Gastrocnemius medialis (tissue), 4 donors: ENCODE measurements at regions not wholly inside any gene's neighbourhood (a gene's known extent, or its start where the extent isn't known, plus 50 kb on each side); places are given as distances from the start of the nearest gene placed in this dataset.

Source experiments
- ATAC-seq, 2 donors: fragments of 150-250 bp; one replicate each; pipeline ENCODE4 v1.9.1; 2016
- DNase-seq, 2 donors: peaks; one replicate each; pipeline ENCODE4 v3.0.0-alpha.2; 2019
- H3K27ac ChIP-seq, 4 donors: fragments of 200-600 bp; sonication (generic); 1 replicate in 1 of 4; 2 replicates in 3 of 4; pipeline ENCODE4 v1.5.1; 2016 to 2018; ENCODE audit warnings: mild to moderate bottlenecking in 2 of 4, moderate library complexity in 1 of 4
- H3K27me3 ChIP-seq, 3 donors: fragments of 200-600 bp; sonication (generic) in 2 of 3; 1 replicate in 1 of 3; 2 replicates in 2 of 3; pipeline versions ENCODE4 v1.5.1 to v1.6.0; 2016 to 2019; ENCODE audit warnings: mild to moderate bottlenecking in 1 of 3, moderate library complexity in 1 of 3
- H3K36me3 ChIP-seq, 2 donors: fragments of 200-600 bp; sonication (generic) in 1 of 2; one replicate each; pipeline ENCODE4 v1.5.1; 2017 to 2018
- H3K4me1 ChIP-seq, 2 donors: fragments of 200-600 bp; sonication (generic) in 1 of 2; one replicate each; pipeline ENCODE4 v1.5.1; 2016 to 2017; ENCODE audit warnings: mild to moderate bottlenecking in 2 of 2
- H3K4me3 ChIP-seq, 4 donors: fragments of 200-600 bp; sonication (generic) in 3 of 4; 1 replicate in 1 of 4; 2 replicates in 3 of 4; pipeline ENCODE4 v1.5.1; 2016 to 2019; ENCODE audit warnings: mild to moderate bottlenecking in 2 of 4
- H3K9me3 ChIP-seq, 3 donors: fragments of 200-600 bp; sonication (generic) in 2 of 3; 1 replicate in 1 of 3; 2 replicates in 2 of 3; pipeline ENCODE4 v1.5.1; 2016 to 2019
- CTCF ChIP-seq, 5 experiments: fragments of 450-650 bp in 3 of 5; fragments of 200-600 bp in 2 of 5; sonication (generic) in 2 of 5; IDR thresholded peaks in 4 of 5; conservative IDR thresholded peaks in 1 of 5; 1 replicate in 4 of 5; 2 replicates in 1 of 5; pipeline ENCODE4 v1.5.1; 2016 to 2019; ENCODE audit warnings: antibody characterized with exemption in 5 of 5, mild to moderate bottlenecking in 3 of 5, moderate library complexity in 3 of 5
- POLR2A ChIP-seq, 2 donors: fragments of 450-650 bp; IDR thresholded peaks; one replicate each; pipeline ENCODE4 v1.6.1; 2017; ENCODE audit warnings: antibody characterized with exemption in 2 of 2, mild to moderate bottlenecking in 2 of 2, moderate library complexity in 2 of 2
- in situ Hi-C, 4 donors: fragments of 200-750 bp; cut with MboI; loops; one replicate each; pipeline versions ENCODE4 v1.15.0 to v1.8.0; 2017; ENCODE audit warnings: low sequenced_read_pairs in 4 of 4
- intact Hi-C: fragments of 100-400 bp; cut with DNase I; formaldehyde crosslinking; loops from one replicate; pipeline ENCODE4 v1.15.1; 2023; ENCODE audit warnings: low total_unique reads

DNA sequence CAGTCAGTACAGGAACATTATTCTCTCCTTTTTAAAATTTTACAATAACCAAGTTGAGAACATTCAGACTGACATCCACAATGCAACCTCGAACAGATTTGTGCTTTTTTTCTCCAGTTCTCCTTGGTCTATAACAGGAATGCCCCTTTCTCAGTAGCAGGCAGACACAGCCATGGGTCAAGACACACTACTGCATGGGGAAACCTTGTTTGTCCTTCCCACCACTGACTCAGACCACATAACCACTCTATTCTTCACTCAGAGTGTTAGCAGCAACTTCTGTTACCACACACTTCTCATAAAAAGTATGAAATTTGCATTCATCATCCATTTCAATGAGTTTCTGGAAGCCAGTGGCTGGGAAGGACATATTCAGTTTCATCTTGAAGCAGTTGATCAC, 421.7 kb downstream of the ADRA2A start:
- in situ Hi-C loops (no loop called here), intact Hi-C loops (no loop called here)
- DNase-seq = no peak
- Histone ChIP-seq H3K27me3 (no peaks in the 10 kb centered on the region), H3K4me3 (no peak overlapping the region), H3K36me3 (no peaks in the 10 kb centered on the region), H3K4me1 (no peaks in the 10 kb centered on the region), H3K27ac (no peak overlapping the region), H3K9me3 (no peaks in the 10 kb centered on the region)
- no peak for TF ChIP-seq POLR2A (IDR thresholded peaks at IDR 0.05)
- TF ChIP-seq CTCF (IDR thresholded peaks at IDR 0.05 in 4 of 5, conservative IDR thresholded peaks at IDR 0.05 in 1 of 5) = no peak
- no peak for ATAC-seq

- no peaks in the 10 kb centered on the region for H3K36me3 ChIP-seq
- no peaks in the 10 kb centered on the region for H3K27me3 ChIP-seq
- ATAC-seq (no peak), DNase-seq (no peak)
- intact Hi-C loops (no loop called here), in situ Hi-C loops (no loop called here)
- no peaks in the 10 kb centered on the region for H3K4me1 ChIP-seq
- no peak overlapping the region for H3K4me3 ChIP-seq
- H3K27ac ChIP-seq = no peak overlapping the region
- TF ChIP-seq CTCF (IDR thresholded peaks at IDR 0.05 in 4 of 5, conservative IDR thresholded peaks at IDR 0.05 in 1 of 5) (no peak), POLR2A (IDR thresholded peaks at IDR 0.05) (no peak)
- H3K9me3 ChIP-seq = no peaks in the 10 kb centered on the region
Measured at GRCh38 chr10:111504376-111504775, 427.5 kb downstream of the ADRA2A start.

DNA sequence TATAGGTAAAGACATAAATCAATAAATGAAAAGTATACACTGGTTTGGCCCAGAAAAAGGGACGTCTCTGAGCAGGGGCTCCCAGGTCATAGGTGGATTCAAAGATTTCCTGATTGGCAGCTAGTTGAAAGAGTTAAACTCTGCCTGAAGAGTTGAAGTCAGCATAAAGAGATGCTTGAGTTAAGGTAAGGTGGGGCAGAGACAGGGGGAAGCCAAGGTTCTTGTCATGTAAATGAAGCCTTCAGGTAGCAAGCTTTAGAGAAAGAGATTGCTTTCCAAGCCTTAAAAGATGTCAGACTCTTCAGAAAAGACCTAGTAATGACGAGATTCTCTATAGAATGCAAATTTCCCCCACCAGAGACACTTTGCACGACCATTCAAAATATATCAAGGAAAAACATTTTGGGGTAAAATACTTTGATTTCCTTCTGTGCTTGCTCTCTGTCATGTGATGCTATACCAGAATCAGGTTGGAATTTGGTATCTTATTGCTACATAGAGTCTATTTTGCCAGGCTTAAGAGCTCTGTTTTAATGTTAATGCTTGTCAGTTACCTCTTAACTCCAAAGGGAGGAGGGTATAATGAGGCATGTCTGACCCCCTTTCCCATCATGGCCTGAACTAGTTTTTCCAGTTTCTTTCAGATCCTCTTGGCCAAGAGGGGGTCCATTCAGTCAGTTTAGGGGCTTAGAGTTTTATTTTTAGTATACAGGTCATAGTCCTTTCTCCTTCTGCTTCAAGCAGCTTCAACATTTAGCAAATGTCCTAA, 429.6 kb downstream of the ADRA2A start:
- H3K27ac ChIP-seq = no peak overlapping the region
- DNase-seq (no peak), ATAC-seq (no peak)
- in situ Hi-C loops = no loop called here
- TF ChIP-seq CTCF (IDR thresholded peaks at IDR 0.05 in 4 of 5, conservative IDR thresholded peaks at IDR 0.05 in 1 of 5) = no peak
- no peak for TF ChIP-seq POLR2A (IDR thresholded peaks at IDR 0.05)
- H3K4me3 ChIP-seq = no peak overlapping the region
- H3K36me3 ChIP-seq = no peaks in the 10 kb centered on the region
- intact Hi-C loops = no loop called here
- H3K27me3 ChIP-seq = no peaks in the 10 kb centered on the region
- no peaks in the 10 kb centered on the region for H3K4me1 ChIP-seq
- H3K9me3 ChIP-seq = no peaks in the 10 kb centered on the region

- intact Hi-C loops (no loop called here), in situ Hi-C loops (no loop called here)
- Histone ChIP-seq H3K4me3 (no peak overlapping the region), H3K4me1 (no peaks in the 10 kb centered on the region), H3K36me3 (no peaks in the 10 kb centered on the region), H3K27ac (no peak overlapping the region), H3K27me3 (no peaks in the 10 kb centered on the region), H3K9me3 (no peaks in the 10 kb centered on the region)
- DNase-seq (no peak), ATAC-seq (no peak)
- TF ChIP-seq CTCF (IDR thresholded peaks at IDR 0.05 in 4 of 5, conservative IDR thresholded peaks at IDR 0.05 in 1 of 5) (no peak), POLR2A (IDR thresholded peaks at IDR 0.05) (no peak)
Measured at GRCh38 chr10:111511751-111512150, 434.9 kb downstream of the ADRA2A start.

DNA sequence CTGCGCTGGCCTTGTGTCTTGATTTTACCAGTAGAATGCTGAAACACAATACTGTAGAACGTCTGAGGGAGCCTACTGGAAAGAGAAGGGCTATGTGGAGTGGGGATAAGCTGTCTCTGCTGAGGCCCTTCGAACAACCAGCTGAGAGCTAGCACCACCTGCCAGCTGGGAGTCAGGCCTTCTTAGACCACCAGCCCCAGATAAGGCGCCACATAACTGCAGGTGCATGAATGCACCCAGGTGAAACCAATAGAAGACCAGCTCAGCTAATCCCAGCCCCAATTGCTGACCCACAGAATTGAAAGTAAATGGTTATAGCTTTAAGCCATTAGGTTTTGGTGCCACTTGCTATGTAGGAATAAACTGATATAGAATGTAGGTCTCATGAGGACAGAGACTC, 438.4 kb downstream of the ADRA2A start:
- H3K36me3 ChIP-seq = no peaks in the 10 kb centered on the region
- intact Hi-C loops = no loop called here

More for the DNA sequence above, 438.4 kb downstream of the ADRA2A start:
- DNase-seq (no peak), ATAC-seq (no peak)
- Histone ChIP-seq H3K4me3 (no peak overlapping the region), H3K4me1 (no peaks in the 10 kb centered on the region), H3K9me3 (no peaks in the 10 kb centered on the region), H3K27me3 (no peaks in the 10 kb centered on the region), H3K27ac (no peak overlapping the region)
- in situ Hi-C loops = no loop called here
- no peak for TF ChIP-seq POLR2A (IDR thresholded peaks at IDR 0.05)
- TF ChIP-seq CTCF (IDR thresholded peaks at IDR 0.05 in 4 of 5, conservative IDR thresholded peaks at IDR 0.05 in 1 of 5) = no peak
